MM.1S (cell line): ENCODE measurements at regions not wholly inside any gene's neighbourhood (a gene's known extent, or its start where the extent isn't known, plus 50 kb on each side); places are given as distances from the start of the nearest gene placed in this dataset.

Experiments
- DNase-seq: peaks from one replicate; pipeline ENCODE4 v3.0.0-alpha.2; 2015
- H2AFZ ChIP-seq: fragments of 300-600 bp; sonication (generic); 2 replicates; pipeline ENCODE4 v1.6.0; 2016; ENCODE audit warnings: antibody characterized with exemption, low read length
- H3F3A ChIP-seq: fragments of 300-600 bp; sonication (generic); 2 replicates; pipeline ENCODE4 v1.6.1; 2016; ENCODE audit warnings: mild to moderate bottlenecking, antibody characterized with exemption, low read length, moderate library complexity, mixed read lengths; ENCODE audit not compliant: insufficient read depth
- H3K27ac ChIP-seq: fragments of 300-600 bp; sonication (generic); 2 replicates; pipeline ENCODE4 v1.5.1; 2016; ENCODE audit warnings: mild to moderate bottlenecking, low read length
- H3K27me3 ChIP-seq: fragments of 300-600 bp; sonication (generic); replicated peaks from 2 replicates; pipeline ENCODE4 v1.6.0; 2016; ENCODE audit warnings: low read length; ENCODE audit not compliant: insufficient read depth
- H3K36me3 ChIP-seq: fragments of 300-600 bp; sonication (generic); replicated peaks from 2 replicates; pipeline ENCODE4 v1.6.1; 2016; ENCODE audit warnings: mild to moderate bottlenecking, low read length, mixed read lengths; ENCODE audit not compliant: insufficient read depth
- H3K4me1 ChIP-seq: fragments of 300-600 bp; sonication (generic); 2 replicates; pipeline ENCODE4 v1.6.1; 2016; ENCODE audit warnings: low read length, mixed read lengths
- H3K4me2 ChIP-seq: fragments of 300-600 bp; sonication (generic); 2 replicates; pipeline ENCODE4 v1.6.0; 2016; ENCODE audit warnings: low read depth, low read length
- H3K4me3 ChIP-seq: fragments of 300-600 bp; sonication (generic); 2 replicates; pipeline ENCODE4 v1.5.1; 2016; ENCODE audit warnings: low read length, mixed read lengths
- H3K79me2 ChIP-seq: fragments of 300-600 bp; sonication (generic); 2 replicates; pipeline ENCODE4 v1.6.1; 2016; ENCODE audit warnings: mixed run types, low read length, mixed read lengths
- H3K9ac ChIP-seq: fragments of 300-600 bp; sonication (generic); 2 replicates; pipeline ENCODE4 v1.6.1; 2016; ENCODE audit warnings: low read length, mixed read lengths
- H3K9me2 ChIP-seq: fragments of 300-600 bp; sonication (generic); replicated peaks from 2 replicates; pipeline ENCODE4 v1.6.1; 2016; ENCODE audit warnings: mild to moderate bottlenecking, low read length, mixed read lengths; ENCODE audit not compliant: insufficient read depth
- H3K9me3 ChIP-seq: fragments of 300-600 bp; sonication (generic); replicated peaks from 2 replicates; pipeline ENCODE4 v1.6.1; 2016; ENCODE audit warnings: mild to moderate bottlenecking, low read length, mixed read lengths; ENCODE audit not compliant: insufficient read depth
- H4K20me1 ChIP-seq: fragments of 300-600 bp; sonication (generic); 2 replicates; pipeline ENCODE4 v1.6.1; 2016; ENCODE audit warnings: mild to moderate bottlenecking, low read length, moderate library complexity, mixed read lengths; ENCODE audit not compliant: insufficient read depth
- EZH2 ChIP-seq: fragments of 300-600 bp; sonication (generic); optimal IDR thresholded peaks from 2 replicates; pipeline ENCODE3; 2017; ENCODE audit warnings: low read depth, mild to moderate bottlenecking, antibody characterized with exemption, low read length, mixed read lengths
- EZH2phosphoT487 ChIP-seq: fragments of 300-600 bp; sonication (generic); IDR thresholded peaks from 2 replicates; pipeline ENCODE4 v1.6.1; 2018; ENCODE audit warnings: antibody characterized with exemption, low read length
- TF ChIP-seq, protein P1 (sequence below): fragments of 300-600 bp; sonication (generic); IDR thresholded peaks from 2 replicates; pipeline ENCODE4 v1.5.1; 2016; ENCODE audit warnings: antibody characterized with exemption, low read length, mixed read lengths

DNA sequence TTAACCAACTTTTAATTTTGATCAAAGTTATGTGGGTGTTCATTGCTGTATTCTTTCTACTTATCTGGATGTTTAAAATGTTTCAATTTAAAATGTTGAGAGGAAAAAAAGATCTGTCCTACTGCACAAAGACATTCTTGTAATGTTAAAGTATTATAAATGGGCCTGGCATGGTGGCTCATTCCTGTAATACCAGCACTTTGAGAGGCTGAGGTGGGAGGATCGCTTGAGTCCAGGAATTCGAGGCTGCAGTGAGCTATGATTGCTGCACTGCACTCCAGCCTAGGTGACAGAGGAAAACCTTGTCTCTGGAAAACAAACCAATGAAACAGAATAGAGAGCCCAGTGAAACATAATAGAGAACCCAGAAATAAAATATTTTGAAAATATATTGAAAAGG is 65.5 kb upstream of the LRRC8B start:
- Histone ChIP-seq H3K27me3 (no peaks in the 10 kb centered on the region), H3K9me3 (no peaks in the 10 kb centered on the region), H3K4me2 (no peak overlapping the region), H3F3A (no peaks in the 10 kb centered on the region), H3K4me1 (peaks cover 7% of the 10 kb centered on the region; the same call in 1 of the 2 replicates), H3K79me2 (no peaks in the 10 kb centered on the region), H3K9ac (no peak overlapping the region), H2AFZ (no peak overlapping the region), H3K27ac (no peak overlapping the region), H4K20me1 (no peaks in the 10 kb centered on the region), H3K4me3 (no peak overlapping the region), H3K36me3 (no peaks in the 10 kb centered on the region), H3K9me2 (no peaks in the 10 kb centered on the region)
- TF ChIP-seq, protein P1, sequence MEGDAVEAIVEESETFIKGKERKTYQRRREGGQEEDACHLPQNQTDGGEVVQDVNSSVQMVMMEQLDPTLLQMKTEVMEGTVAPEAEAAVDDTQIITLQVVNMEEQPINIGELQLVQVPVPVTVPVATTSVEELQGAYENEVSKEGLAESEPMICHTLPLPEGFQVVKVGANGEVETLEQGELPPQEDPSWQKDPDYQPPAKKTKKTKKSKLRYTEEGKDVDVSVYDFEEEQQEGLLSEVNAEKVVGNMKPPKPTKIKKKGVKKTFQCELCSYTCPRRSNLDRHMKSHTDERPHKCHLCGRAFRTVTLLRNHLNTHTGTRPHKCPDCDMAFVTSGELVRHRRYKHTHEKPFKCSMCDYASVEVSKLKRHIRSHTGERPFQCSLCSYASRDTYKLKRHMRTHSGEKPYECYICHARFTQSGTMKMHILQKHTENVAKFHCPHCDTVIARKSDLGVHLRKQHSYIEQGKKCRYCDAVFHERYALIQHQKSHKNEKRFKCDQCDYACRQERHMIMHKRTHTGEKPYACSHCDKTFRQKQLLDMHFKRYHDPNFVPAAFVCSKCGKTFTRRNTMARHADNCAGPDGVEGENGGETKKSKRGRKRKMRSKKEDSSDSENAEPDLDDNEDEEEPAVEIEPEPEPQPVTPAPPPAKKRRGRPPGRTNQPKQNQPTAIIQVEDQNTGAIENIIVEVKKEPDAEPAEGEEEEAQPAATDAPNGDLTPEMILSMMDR, result no peak
- no peak for TF ChIP-seq EZH2
- TF ChIP-seq EZH2phosphoT487, result no peak
- no peak for DNase-seq

DNA sequence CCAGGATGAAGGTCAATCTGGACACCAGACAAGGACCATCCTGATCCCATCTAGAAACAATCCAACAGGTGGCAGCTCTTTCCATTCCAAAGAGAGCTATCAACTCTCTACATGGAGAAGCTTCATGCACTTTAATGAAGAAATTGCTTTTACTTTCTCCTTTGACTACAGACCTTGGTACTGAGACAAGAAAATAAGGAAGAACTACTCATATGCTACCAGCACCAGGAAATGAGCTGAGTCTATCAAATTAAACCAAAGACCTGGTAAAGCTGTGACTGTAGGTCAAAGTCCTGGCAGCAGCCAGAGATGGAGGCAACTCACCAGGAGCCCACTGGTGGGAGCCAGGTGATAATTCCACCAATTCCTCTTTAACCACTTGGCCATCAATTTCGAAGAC is 64.3 kb upstream of the LRRC8B start:
- H3K36me3 ChIP-seq, result no peaks in the 10 kb centered on the region
- no peaks in the 10 kb centered on the region for H3K27me3 ChIP-seq
- H4K20me1 ChIP-seq, result no peaks in the 10 kb centered on the region
- H3F3A ChIP-seq, result no peaks in the 10 kb centered on the region
- H3K4me2 ChIP-seq, result no peak overlapping the region
- no peaks in the 10 kb centered on the region for H3K9me3 ChIP-seq
- TF ChIP-seq, protein P1, result no peak
- no peak for TF ChIP-seq EZH2
- TF ChIP-seq EZH2phosphoT487, result no peak
- no peak overlapping the region for H3K4me3 ChIP-seq
- no peaks in the 10 kb centered on the region for H3K79me2 ChIP-seq
- no peaks in the 10 kb centered on the region for H3K9me2 ChIP-seq
- H2AFZ ChIP-seq, result no peak overlapping the region
- H3K27ac ChIP-seq, result no peak overlapping the region
- H3K9ac ChIP-seq, result no peak overlapping the region
- no peak for DNase-seq
- H3K4me1 ChIP-seq, result peaks cover 9% of the 10 kb centered on the region; the same call in 1 of the 2 replicates

DNA sequence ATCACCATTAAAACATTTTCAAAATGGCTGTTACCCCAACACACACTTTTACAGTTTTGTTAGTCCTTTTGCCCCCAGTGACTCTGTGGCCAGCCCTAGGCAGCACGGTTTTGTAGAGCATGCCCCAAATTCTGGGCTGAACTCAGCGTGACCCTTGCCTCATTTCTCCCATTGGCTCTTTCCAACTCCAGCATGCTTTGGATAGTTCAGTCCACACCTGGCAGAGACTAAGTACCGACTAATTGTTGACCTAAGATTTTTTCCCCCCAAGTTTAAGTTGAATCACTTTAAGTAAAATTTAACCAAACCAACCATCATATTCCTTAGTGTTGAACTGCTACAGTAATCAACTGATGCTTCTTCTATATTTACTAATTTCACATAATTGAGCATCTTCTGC is 62.4 kb upstream of the LRRC8B start:
- Histone ChIP-seq H3K4me1 (peaks cover 9% of the 10 kb centered on the region; the same call in 1 of the 2 replicates), H3K4me2 (no peak overlapping the region), H3K9ac (no peak overlapping the region), H3K27ac (no peak overlapping the region), H2AFZ (no peak overlapping the region), H3F3A (no peaks in the 10 kb centered on the region), H3K9me3 (no peaks in the 10 kb centered on the region), H3K4me3 (no peak overlapping the region), H3K36me3 (no peaks in the 10 kb centered on the region), H3K9me2 (no peaks in the 10 kb centered on the region), H3K27me3 (no peaks in the 10 kb centered on the region), H4K20me1 (no peaks in the 10 kb centered on the region), H3K79me2 (no peaks in the 10 kb centered on the region)
- DNase-seq, result no peak
- TF ChIP-seq, protein P1, result no peak
- TF ChIP-seq EZH2 (no peak), EZH2phosphoT487 (no peak)
